ENCODE measurements at regions not wholly inside any gene's neighbourhood (a gene's known extent, or its start where the extent isn't known, plus 50 kb on each side); places are given as distances from the start of the nearest gene placed in this dataset.
A peak's percentile ranks its signal among the peaks of the same experiment; 100 is the strongest.

GRCh38 chr4:138512756-138513155 lies 270.6 kb upstream of the SLC7A11 start:
- Histone ChIP-seq H3K4me1 (ENCODE audit: insufficient read depth) (peaks cover 22% of the 10 kb centered on the region), H3K27ac (no peak overlapping the region), H4K20me1 (ENCODE audit: insufficient read depth) (no peaks in the 10 kb centered on the region), H3F3A (ENCODE audit: insufficient read depth) (peaks cover 8% of the 10 kb centered on the region; the same call in 1 of the 2 replicates), H3K9me3 (ENCODE audit: low read depth) (no peaks in the 10 kb centered on the region), H2AFZ (no peak overlapping the region), H3K9ac (no peak overlapping the region), H3K4me2 (ENCODE audit: unreplicated experiment) (no peak overlapping the region), H3K27me3 (replicated peaks; ENCODE audit: insufficient read depth) (no peaks in the 10 kb centered on the region), H3K79me2 (ENCODE audit: insufficient read depth) (no peaks in the 10 kb centered on the region), H3K36me3 (ENCODE audit: low read depth) (no peaks in the 10 kb centered on the region), H3K9me2 (ENCODE audit: insufficient read depth) (no peaks in the 10 kb centered on the region), H3K4me3 (no peak overlapping the region)
- no peak for DNase-seq
- no peak for TF ChIP-seq EZH2 (IDR thresholded peaks at IDR 0.05; ENCODE audit: insufficient read depth, poor library complexity, severe bottlenecking)
- TF ChIP-seq EZH2phosphoT487 (IDR thresholded peaks at IDR 0.05; ENCODE audit: insufficient read depth, low read depth): no peak
- in situ Hi-C loops (cut with MboI): no loop called here

DNA sequence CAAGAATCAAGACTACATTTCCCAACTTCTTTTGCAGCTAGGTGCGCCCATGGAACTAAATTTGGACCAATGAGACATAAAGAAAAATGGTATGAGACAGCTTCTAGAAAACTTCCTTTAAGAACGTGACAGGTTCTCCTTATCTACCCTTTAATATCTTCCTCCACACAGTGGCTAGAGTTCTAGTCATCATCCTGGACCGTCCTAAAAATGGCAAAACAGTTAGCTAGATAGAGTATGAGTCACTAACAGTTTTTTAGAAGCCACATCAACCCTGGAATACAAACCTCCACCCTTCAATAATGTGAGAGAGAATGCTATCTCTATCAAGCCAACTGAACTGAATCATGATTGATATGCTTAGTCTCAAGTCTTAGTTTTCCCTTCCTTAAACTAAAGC lies 267.9 kb upstream of the SLC7A11 start:
- in situ Hi-C loops (cut with MboI): no loop called here

GRCh38 chr4:138509346-138509745 lies 267.2 kb upstream of the SLC7A11 start:
- in situ Hi-C loops (cut with MboI): no loop called here

More for the DNA sequence above, 267.9 kb upstream of the SLC7A11 start:
- no peak overlapping the region for H2AFZ ChIP-seq
- H3K9ac ChIP-seq: no peak overlapping the region
- H3F3A ChIP-seq (ENCODE audit: insufficient read depth): peaks cover 8% of the 10 kb centered on the region; the same call in 1 of the 2 replicates
- no peaks in the 10 kb centered on the region for H3K9me3 ChIP-seq (ENCODE audit: low read depth)
- no peaks in the 10 kb centered on the region for H3K36me3 ChIP-seq (ENCODE audit: low read depth)
- no peak overlapping the region for H3K27ac ChIP-seq
- no peak overlapping the region for H3K4me3 ChIP-seq
- H3K79me2 ChIP-seq (ENCODE audit: insufficient read depth): no peaks in the 10 kb centered on the region
- DNase-seq: peak; percentile 57
- H4K20me1 ChIP-seq (ENCODE audit: insufficient read depth): no peaks in the 10 kb centered on the region
- H3K9me2 ChIP-seq (ENCODE audit: insufficient read depth): no peaks in the 10 kb centered on the region
- no peaks in the 10 kb centered on the region for H3K27me3 ChIP-seq (replicated peaks; ENCODE audit: insufficient read depth)
- peaks cover 27% of the 10 kb centered on the region for H3K4me1 ChIP-seq (ENCODE audit: insufficient read depth)
- H3K4me2 ChIP-seq (ENCODE audit: unreplicated experiment): no peak overlapping the region
- TF ChIP-seq EZH2 (IDR thresholded peaks at IDR 0.05; ENCODE audit: insufficient read depth, poor library complexity, severe bottlenecking): no peak
- TF ChIP-seq EZH2phosphoT487 (IDR thresholded peaks at IDR 0.05; ENCODE audit: insufficient read depth, low read depth): no peak
- 39 to 43% methylated on average over 3 of the region's 3 CpGs for WGBS, 2 experiments (ENCODE audit: low coverage in 1 of 2, low lambda C conversion rate in 2 of 2, missing lambda C conversion rate in 2 of 2)

GRCh38 chr4:138507522-138507921 lies 265.4 kb upstream of the SLC7A11 start:
- Histone ChIP-seq H4K20me1 (ENCODE audit: insufficient read depth) (no peaks in the 10 kb centered on the region), H3K4me2 (ENCODE audit: unreplicated experiment) (peak overlapping the region; percentile 19), H3K9ac (no peak overlapping the region), H3K9me2 (ENCODE audit: insufficient read depth) (no peaks in the 10 kb centered on the region), H3K4me1 (ENCODE audit: insufficient read depth) (peaks cover 21% of the 10 kb centered on the region), H2AFZ (peak overlapping the region; percentile 57), H3K4me3 (no peak overlapping the region), H3K27ac (no peak overlapping the region), H3K27me3 (replicated peaks; ENCODE audit: insufficient read depth) (no peaks in the 10 kb centered on the region), H3K9me3 (ENCODE audit: low read depth) (no peaks in the 10 kb centered on the region), H3K79me2 (ENCODE audit: insufficient read depth) (no peaks in the 10 kb centered on the region), H3F3A (ENCODE audit: insufficient read depth) (peaks cover 8% of the 10 kb centered on the region; the same call in 1 of the 2 replicates), H3K36me3 (ENCODE audit: low read depth) (no peaks in the 10 kb centered on the region)
- DNase-seq: peak; percentile 39
- TF ChIP-seq EZH2 (IDR thresholded peaks at IDR 0.05; ENCODE audit: insufficient read depth, poor library complexity, severe bottlenecking) (no peak), EZH2phosphoT487 (IDR thresholded peaks at IDR 0.05; ENCODE audit: insufficient read depth, low read depth) (no peak)
- in situ Hi-C loops (cut with MboI): no loop called here
- WGBS, 2 experiments (ENCODE audit: low coverage in 1 of 2, low lambda C conversion rate in 2 of 2, missing lambda C conversion rate in 2 of 2): 4 to 9% methylated on average over 2 of the region's 2 CpGs

More at GRCh38 chr4:138509346-138509745, 267.2 kb upstream of the SLC7A11 start:
- H3K9me2 ChIP-seq (ENCODE audit: insufficient read depth): no peaks in the 10 kb centered on the region
- no peak overlapping the region for H3K9ac ChIP-seq
- no peaks in the 10 kb centered on the region for H3K36me3 ChIP-seq (ENCODE audit: low read depth)
- no peak overlapping the region for H2AFZ ChIP-seq
- no peak for TF ChIP-seq EZH2 (IDR thresholded peaks at IDR 0.05; ENCODE audit: insufficient read depth, poor library complexity, severe bottlenecking)
- no peak for TF ChIP-seq EZH2phosphoT487 (IDR thresholded peaks at IDR 0.05; ENCODE audit: insufficient read depth, low read depth)
- no peak overlapping the region for H3K27ac ChIP-seq
- DNase-seq: no peak
- H3K4me1 ChIP-seq (ENCODE audit: insufficient read depth): peaks cover 27% of the 10 kb centered on the region
- no peak overlapping the region for H3K4me3 ChIP-seq
- no peaks in the 10 kb centered on the region for H3K9me3 ChIP-seq (ENCODE audit: low read depth)
- no peaks in the 10 kb centered on the region for H3K79me2 ChIP-seq (ENCODE audit: insufficient read depth)
- H3K27me3 ChIP-seq (replicated peaks; ENCODE audit: insufficient read depth): no peaks in the 10 kb centered on the region
- H3K4me2 ChIP-seq (ENCODE audit: unreplicated experiment): no peak overlapping the region
- H4K20me1 ChIP-seq (ENCODE audit: insufficient read depth): no peaks in the 10 kb centered on the region
- WGBS, 2 experiments (ENCODE audit: low coverage in 1 of 2, low lambda C conversion rate in 2 of 2, missing lambda C conversion rate in 2 of 2): 64 to 75% methylated on average over 1 of the region's 1 CpG
- peaks cover 8% of the 10 kb centered on the region; the same call in 1 of the 2 replicates for H3F3A ChIP-seq (ENCODE audit: insufficient read depth)

GRCh38 chr4:138501614-138502013 lies 259.5 kb upstream of the SLC7A11 start:
- Histone ChIP-seq H3F3A (ENCODE audit: insufficient read depth) (no peaks in the 10 kb centered on the region), H3K4me3 (no peak overlapping the region), H3K27me3 (replicated peaks; ENCODE audit: insufficient read depth) (no peaks in the 10 kb centered on the region), H3K9me2 (ENCODE audit: insufficient read depth) (no peaks in the 10 kb centered on the region), H2AFZ (no peak overlapping the region), H3K4me1 (ENCODE audit: insufficient read depth) (no peaks in the 10 kb centered on the region), H3K4me2 (ENCODE audit: unreplicated experiment) (no peak overlapping the region), H3K79me2 (ENCODE audit: insufficient read depth) (no peaks in the 10 kb centered on the region), H3K9me3 (ENCODE audit: low read depth) (no peaks in the 10 kb centered on the region), H3K9ac (no peak overlapping the region), H3K36me3 (ENCODE audit: low read depth) (no peaks in the 10 kb centered on the region), H3K27ac (no peak overlapping the region), H4K20me1 (ENCODE audit: insufficient read depth) (no peaks in the 10 kb centered on the region)
- no peak for DNase-seq
- 73 to 80% methylated on average over 1 of the region's 1 CpG for WGBS, 2 experiments (ENCODE audit: low coverage in 1 of 2, low lambda C conversion rate in 2 of 2, missing lambda C conversion rate in 2 of 2)
- no peak for TF ChIP-seq EZH2 (IDR thresholded peaks at IDR 0.05; ENCODE audit: insufficient read depth, poor library complexity, severe bottlenecking)
- no peak for TF ChIP-seq EZH2phosphoT487 (IDR thresholded peaks at IDR 0.05; ENCODE audit: insufficient read depth, low read depth)
- in situ Hi-C loops (cut with MboI): no loop called here

Data from GM23248 (cell line).